ENCODE measurements at regions not wholly inside any gene's neighbourhood (a gene's known extent, or its start where the extent isn't known, plus 50 kb on each side); places are given as distances from the start of the nearest gene placed in this dataset.

GRCh38 chrX:45788941-45789348 is 588.3 kb upstream of the DIPK2B start:
- no peak for TF ChIP-seq ZNF560 (tag by site-specific recombination; IDR thresholded peaks at IDR 0.05; ENCODE audit: borderline replicate concordance)
- TF ChIP-seq KLF16 (tag by site-specific recombination; IDR thresholded peaks at IDR 0.05) = no peak

All from HEK293 (cell line).